ENCODE measurements at regions not wholly inside any gene's neighbourhood (a gene's known extent, or its start where the extent isn't known, plus 50 kb on each side); places are given as distances from the start of the nearest gene placed in this dataset.

GRCh38 chr4:125105561-125105960, 209.2 kb upstream of the FAT4 start:
- H3K4me1 ChIP-seq: no peaks in the 10 kb centered on the region
- no peaks in the 10 kb centered on the region for H3K9me3 ChIP-seq
- no peak overlapping the region for H3K4me3 ChIP-seq
- TF ChIP-seq CTCF (IDR thresholded peaks at IDR 0.05): no peak
- no peaks in the 10 kb centered on the region for H3K36me3 ChIP-seq
- DNase-seq (no peak), ATAC-seq (no peak)
- intact Hi-C loops (cut with DNase I): no loop called here
- H3K27me3 ChIP-seq: no peaks in the 10 kb centered on the region
- H3K27ac ChIP-seq: no peak overlapping the region

- no peak for TF ChIP-seq CTCF (IDR thresholded peaks at IDR 0.05)
- H3K27me3 ChIP-seq: no peaks in the 10 kb centered on the region
- no peak for ATAC-seq
- no peaks in the 10 kb centered on the region for H3K9me3 ChIP-seq
- no peaks in the 10 kb centered on the region for H3K36me3 ChIP-seq
- intact Hi-C loops (cut with DNase I): no loop called here
- H3K4me3 ChIP-seq: no peak overlapping the region
- no peak overlapping the region for H3K27ac ChIP-seq
- no peak for DNase-seq
- no peaks in the 10 kb centered on the region for H3K4me1 ChIP-seq
These were observed 210.1 kb upstream of the FAT4 start for GRCh38 chr4:125104616-125105015.

- no peak for DNase-seq
- H3K36me3 ChIP-seq: no peaks in the 10 kb centered on the region
- no peak for TF ChIP-seq CTCF (IDR thresholded peaks at IDR 0.05)
- H3K27me3 ChIP-seq: no peaks in the 10 kb centered on the region
- intact Hi-C loops (cut with DNase I): no loop called here
- H3K4me1 ChIP-seq: no peaks in the 10 kb centered on the region
- no peaks in the 10 kb centered on the region for H3K9me3 ChIP-seq
- H3K4me3 ChIP-seq: no peak overlapping the region
- H3K27ac ChIP-seq: no peak overlapping the region
- ATAC-seq: no peak
These were observed 213.0 kb upstream of the FAT4 start for GRCh38 chr4:125101719-125102118.

- Histone ChIP-seq H3K36me3 (no peaks in the 10 kb centered on the region), H3K9me3 (no peaks in the 10 kb centered on the region), H3K4me1 (no peaks in the 10 kb centered on the region), H3K4me3 (no peak overlapping the region), H3K27me3 (no peaks in the 10 kb centered on the region), H3K27ac (no peak overlapping the region)
- no peak for TF ChIP-seq CTCF (IDR thresholded peaks at IDR 0.05)
- DNase-seq: no peak
- ATAC-seq: no peak
- intact Hi-C loops (cut with DNase I): no loop called here
These were observed 217.0 kb upstream of the FAT4 start for GRCh38 chr4:125097729-125098128.

- Histone ChIP-seq H3K27me3 (no peaks in the 10 kb centered on the region), H3K36me3 (no peaks in the 10 kb centered on the region), H3K27ac (no peak overlapping the region), H3K4me1 (no peaks in the 10 kb centered on the region), H3K9me3 (no peaks in the 10 kb centered on the region), H3K4me3 (no peak overlapping the region)
- no peak for ATAC-seq
- no peak for DNase-seq
- no peak for TF ChIP-seq CTCF (IDR thresholded peaks at IDR 0.05)
- intact Hi-C loops (cut with DNase I): no loop called here
These were observed 218.1 kb upstream of the FAT4 start for GRCh38 chr4:125096662-125097061.

- no peaks in the 10 kb centered on the region for H3K36me3 ChIP-seq
- intact Hi-C loops (cut with DNase I): no loop called here
- DNase-seq (no peak), ATAC-seq (no peak)
- H3K4me3 ChIP-seq: no peak overlapping the region
- H3K4me1 ChIP-seq: no peaks in the 10 kb centered on the region
- H3K27me3 ChIP-seq: no peaks in the 10 kb centered on the region
- H3K27ac ChIP-seq: no peak overlapping the region
- no peaks in the 10 kb centered on the region for H3K9me3 ChIP-seq
- no peak for TF ChIP-seq CTCF (IDR thresholded peaks at IDR 0.05)
These were observed 223.2 kb upstream of the FAT4 start for GRCh38 chr4:125091541-125091940.
